GM23338 (cell line): ENCODE measurements at regions not wholly inside any gene's neighbourhood (a gene's known extent, or its start where the extent isn't known, plus 50 kb on each side); places are given as distances from the start of the nearest gene placed in this dataset.

Experiments
- ATAC-seq: fragments of 200-7000 bp; cut with Tn5 transposase; 3 replicates; pipeline ENCODE4 v1.9.1; 2020
- DNase-seq: peaks from one replicate; pipeline ENCODE4 v3.0.0-alpha.2; 2015; ENCODE audit warnings: low spot score
- H2AFZ ChIP-seq: fragments of 200-600 bp; sonication (generic); 2 replicates; pipeline ENCODE4 v1.8.0; 2016; ENCODE audit warnings: antibody characterized with exemption, mild to moderate bottlenecking, moderate library complexity
- H3F3A ChIP-seq: fragments of 200-600 bp; sonication (generic); replicated peaks from 2 replicates; pipeline ENCODE4 v1.8.0; 2017; ENCODE audit warnings: antibody characterized with exemption, mixed run types, low read depth
- H3K27ac ChIP-seq: fragments of 200-600 bp; sonication (generic); 2 replicates; pipeline ENCODE4 v1.6.1; 2016; ENCODE audit warnings: low read depth
- H3K27me3 ChIP-seq: fragments of 200-600 bp; sonication (generic); 2 replicates; pipeline ENCODE4 v1.8.0; 2016; ENCODE audit warnings: mild to moderate bottlenecking, mixed run types, moderate library complexity; ENCODE audit not compliant: insufficient read depth
- H3K36me3 ChIP-seq: fragments of 200-600 bp; sonication (generic); 2 replicates; pipeline ENCODE4 v1.8.0; 2016; ENCODE audit warnings: mild to moderate bottlenecking; ENCODE audit not compliant: insufficient read depth
- H3K4me1 ChIP-seq: fragments of 200-600 bp; sonication (generic); 2 replicates; pipeline ENCODE4 v1.8.0; 2016; ENCODE audit warnings: mild to moderate bottlenecking, moderate library complexity; ENCODE audit not compliant: insufficient read depth
- H3K4me2 ChIP-seq: fragments of 200-600 bp; sonication (generic); 2 replicates; pipeline ENCODE4 v1.7.1; 2017; ENCODE audit warnings: mixed run types
- H3K4me3 ChIP-seq: fragments of 200-600 bp; sonication (generic); 2 replicates; pipeline ENCODE4 v1.6.1; 2016; ENCODE audit warnings: mixed run types
- H3K79me2 ChIP-seq: fragments of 200-600 bp; sonication (generic); replicated peaks from 2 replicates; pipeline ENCODE4 v1.8.0; 2017; ENCODE audit warnings: mild to moderate bottlenecking; ENCODE audit not compliant: insufficient read depth
- H3K9me2 ChIP-seq: fragments of 200-600 bp; sonication (generic); 2 replicates; pipeline ENCODE4 v1.8.0; 2017; ENCODE audit not compliant: insufficient read depth
- H4K20me1 ChIP-seq: fragments of 200-600 bp; sonication (generic); replicated peaks from 2 replicates; pipeline ENCODE4 v1.8.0; 2017; ENCODE audit warnings: mild to moderate bottlenecking; ENCODE audit not compliant: insufficient read depth
- H3K27ac Mint-ChIP-seq: 2 replicates; pipeline ENCODE4 v1.8.0; 2020; ENCODE audit warnings: inconsistent platforms, mild to moderate bottlenecking, moderate library complexity, mixed read lengths
- H3K27me3 Mint-ChIP-seq: 3 replicates; pipeline ENCODE4 v1.8.0; 2022; ENCODE audit warnings: low read depth, mild to moderate bottlenecking, moderate library complexity, mixed read lengths, inconsistent platforms; ENCODE audit not compliant: insufficient read depth, poor library complexity
- H3K36me3 Mint-ChIP-seq: 3 replicates; pipeline ENCODE4 v1.8.0; 2021; ENCODE audit warnings: low read depth, mild to moderate bottlenecking, inconsistent platforms, moderate library complexity, mixed read lengths
- H3K4me1 Mint-ChIP-seq: 3 replicates; pipeline ENCODE4 v1.8.0; 2020; ENCODE audit warnings: mild to moderate bottlenecking, inconsistent platforms, mixed read lengths
- H3K4me3 Mint-ChIP-seq: 3 replicates; pipeline ENCODE4 v1.8.0; 2021; ENCODE audit warnings: moderate library complexity, mild to moderate bottlenecking, inconsistent platforms, mixed read lengths
- H3K9me3 Mint-ChIP-seq: 3 replicates; pipeline ENCODE4 v1.8.0; 2020; ENCODE audit warnings: moderate library complexity, mild to moderate bottlenecking, inconsistent platforms, mixed read lengths
- CREB1 ChIP-seq: fragments of 250-450 bp; sonication (Bioruptor Pico); IDR thresholded peaks from 2 replicates; pipeline ENCODE4 v1.5.0; 2020; ENCODE audit warnings: low read depth, mild to moderate bottlenecking, moderate library complexity
- CTCF ChIP-seq, 2 experiments: fragments of 200-600 bp in 1 of 2; sonication (generic) in 1 of 2; conservative IDR thresholded peaks; 2 replicates each; pipeline versions ENCODE4 v1.5.1 to v1.6.1; 2016 to 2017; ENCODE audit warnings: antibody characterized with exemption in 2 of 2, low read depth in 2 of 2, mild to moderate bottlenecking in 2 of 2, moderate library complexity in 1 of 2
- EZH2 ChIP-seq: fragments of 200-600 bp; sonication (generic); IDR thresholded peaks from one replicate; pipeline ENCODE4 v1.8.0; 2017; ENCODE audit warnings: antibody characterized with exemption, mild to moderate bottlenecking, low read depth; ENCODE audit not compliant: unreplicated experiment
- EZH2phosphoT487 ChIP-seq: fragments of 200-600 bp; sonication (generic); IDR thresholded peaks from one replicate; pipeline ENCODE4 v1.8.1; 2018; ENCODE audit warnings: antibody characterized with exemption; ENCODE audit not compliant: unreplicated experiment
- JUNB ChIP-seq: IDR thresholded peaks from one replicate; pipeline ENCODE4 v1.6.1; 2016; ENCODE audit warnings: antibody characterized with exemption; ENCODE audit not compliant: unreplicated experiment
- NANOG ChIP-seq: IDR thresholded peaks from 2 replicates; pipeline ENCODE4 v1.6.1; 2016; ENCODE audit warnings: antibody characterized with exemption, borderline replicate concordance
- POLR2AphosphoS5 ChIP-seq: IDR thresholded peaks from 2 replicates; pipeline ENCODE4 v1.6.1; 2016; ENCODE audit warnings: antibody characterized with exemption, low read depth
- REST ChIP-seq: IDR thresholded peaks from one replicate; pipeline ENCODE4 v1.6.1; 2018; ENCODE audit warnings: antibody characterized with exemption; ENCODE audit not compliant: unreplicated experiment
- STAT1 ChIP-seq: IDR thresholded peaks from one replicate; pipeline ENCODE4 v1.6.1; 2016; ENCODE audit warnings: antibody characterized with exemption; ENCODE audit not compliant: unreplicated experiment
- ZNF114 ChIP-seq: fragments of 250-450 bp; sonication (Bioruptor Pico); IDR thresholded peaks from 2 replicates; pipeline ENCODE4 v1.5.0; 2020; ENCODE audit warnings: mild to moderate bottlenecking, moderate library complexity
- ZNF331 ChIP-seq: fragments of 250-450 bp; sonication (Bioruptor Pico); IDR thresholded peaks from 2 replicates; pipeline ENCODE4 v1.5.0; 2020; ENCODE audit warnings: low read depth, mild to moderate bottlenecking, moderate library complexity
- TF ChIP-seq, protein P1 (sequence below): IDR thresholded peaks from 2 replicates; pipeline ENCODE4 v1.6.1; 2016; ENCODE audit warnings: antibody characterized with exemption
- TF ChIP-seq, protein P2 (sequence below): fragments of 250-450 bp; sonication (Bioruptor Pico); IDR thresholded peaks from 2 replicates; pipeline ENCODE4 v1.5.0; 2020; ENCODE audit warnings: mild to moderate bottlenecking, moderate library complexity

DNA sequence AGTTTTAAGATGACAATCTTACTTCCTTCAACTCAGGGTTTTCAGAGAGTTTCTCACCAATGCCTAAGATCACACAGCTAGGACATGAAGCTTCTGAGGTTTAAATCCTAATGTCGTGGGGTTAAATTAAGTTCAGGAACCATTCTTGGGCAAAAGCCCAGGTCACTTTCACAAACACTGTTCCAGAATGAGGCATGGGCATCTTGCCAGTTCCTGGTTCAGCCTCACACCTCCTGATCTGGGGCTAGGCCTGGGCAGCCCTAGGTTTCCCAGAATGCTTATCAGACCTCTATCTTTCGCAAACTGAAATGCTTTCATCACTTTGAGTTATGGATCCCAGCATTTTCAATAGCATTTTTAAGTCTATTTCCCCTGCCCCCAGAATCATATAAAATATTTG lies 224.8 kb upstream of the EDA2R start:
- Mint-ChIP-seq H3K27me3 (no peaks in the 10 kb centered on the region), H3K4me1 (no peaks in the 10 kb centered on the region), H3K27ac (no peak overlapping the region), H3K9me3 (no peaks in the 10 kb centered on the region; the same call in 2 of the 3 replicates), H3K36me3 (no peaks in the 10 kb centered on the region), H3K4me3 (no peak overlapping the region)
- no peak overlapping the region for H2AFZ ChIP-seq
- H3F3A ChIP-seq, result no peaks in the 10 kb centered on the region
- no peaks in the 10 kb centered on the region for H3K9me2 ChIP-seq
- no peak for ATAC-seq
- no peak overlapping the region for H3K4me2 ChIP-seq
- H3K4me1 ChIP-seq, result no peaks in the 10 kb centered on the region
- H3K27ac ChIP-seq, result no peak overlapping the region
- no peaks in the 10 kb centered on the region for H3K36me3 ChIP-seq
- no peak overlapping the region for H3K4me3 ChIP-seq
- H4K20me1 ChIP-seq, result no peaks in the 10 kb centered on the region
- DNase-seq, result no peak
- no peaks in the 10 kb centered on the region for H3K79me2 ChIP-seq
- H3K27me3 ChIP-seq, result no peaks in the 10 kb centered on the region
- no peak for TF ChIP-seq STAT1
- TF ChIP-seq, protein P1, sequence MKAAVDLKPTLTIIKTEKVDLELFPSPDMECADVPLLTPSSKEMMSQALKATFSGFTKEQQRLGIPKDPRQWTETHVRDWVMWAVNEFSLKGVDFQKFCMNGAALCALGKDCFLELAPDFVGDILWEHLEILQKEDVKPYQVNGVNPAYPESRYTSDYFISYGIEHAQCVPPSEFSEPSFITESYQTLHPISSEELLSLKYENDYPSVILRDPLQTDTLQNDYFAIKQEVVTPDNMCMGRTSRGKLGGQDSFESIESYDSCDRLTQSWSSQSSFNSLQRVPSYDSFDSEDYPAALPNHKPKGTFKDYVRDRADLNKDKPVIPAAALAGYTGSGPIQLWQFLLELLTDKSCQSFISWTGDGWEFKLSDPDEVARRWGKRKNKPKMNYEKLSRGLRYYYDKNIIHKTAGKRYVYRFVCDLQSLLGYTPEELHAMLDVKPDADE, result no peak
- TF ChIP-seq EZH2, result no peak
- TF ChIP-seq EZH2phosphoT487, result no peak
- no peak for TF ChIP-seq NANOG
- TF ChIP-seq CREB1, result no peak
- no peak for TF ChIP-seq CTCF (conservative IDR thresholded peaks at IDR 0.05; ENCODE audit: low read depth in 2 of 2)
- TF ChIP-seq POLR2AphosphoS5, result no peak
- TF ChIP-seq, protein P2, sequence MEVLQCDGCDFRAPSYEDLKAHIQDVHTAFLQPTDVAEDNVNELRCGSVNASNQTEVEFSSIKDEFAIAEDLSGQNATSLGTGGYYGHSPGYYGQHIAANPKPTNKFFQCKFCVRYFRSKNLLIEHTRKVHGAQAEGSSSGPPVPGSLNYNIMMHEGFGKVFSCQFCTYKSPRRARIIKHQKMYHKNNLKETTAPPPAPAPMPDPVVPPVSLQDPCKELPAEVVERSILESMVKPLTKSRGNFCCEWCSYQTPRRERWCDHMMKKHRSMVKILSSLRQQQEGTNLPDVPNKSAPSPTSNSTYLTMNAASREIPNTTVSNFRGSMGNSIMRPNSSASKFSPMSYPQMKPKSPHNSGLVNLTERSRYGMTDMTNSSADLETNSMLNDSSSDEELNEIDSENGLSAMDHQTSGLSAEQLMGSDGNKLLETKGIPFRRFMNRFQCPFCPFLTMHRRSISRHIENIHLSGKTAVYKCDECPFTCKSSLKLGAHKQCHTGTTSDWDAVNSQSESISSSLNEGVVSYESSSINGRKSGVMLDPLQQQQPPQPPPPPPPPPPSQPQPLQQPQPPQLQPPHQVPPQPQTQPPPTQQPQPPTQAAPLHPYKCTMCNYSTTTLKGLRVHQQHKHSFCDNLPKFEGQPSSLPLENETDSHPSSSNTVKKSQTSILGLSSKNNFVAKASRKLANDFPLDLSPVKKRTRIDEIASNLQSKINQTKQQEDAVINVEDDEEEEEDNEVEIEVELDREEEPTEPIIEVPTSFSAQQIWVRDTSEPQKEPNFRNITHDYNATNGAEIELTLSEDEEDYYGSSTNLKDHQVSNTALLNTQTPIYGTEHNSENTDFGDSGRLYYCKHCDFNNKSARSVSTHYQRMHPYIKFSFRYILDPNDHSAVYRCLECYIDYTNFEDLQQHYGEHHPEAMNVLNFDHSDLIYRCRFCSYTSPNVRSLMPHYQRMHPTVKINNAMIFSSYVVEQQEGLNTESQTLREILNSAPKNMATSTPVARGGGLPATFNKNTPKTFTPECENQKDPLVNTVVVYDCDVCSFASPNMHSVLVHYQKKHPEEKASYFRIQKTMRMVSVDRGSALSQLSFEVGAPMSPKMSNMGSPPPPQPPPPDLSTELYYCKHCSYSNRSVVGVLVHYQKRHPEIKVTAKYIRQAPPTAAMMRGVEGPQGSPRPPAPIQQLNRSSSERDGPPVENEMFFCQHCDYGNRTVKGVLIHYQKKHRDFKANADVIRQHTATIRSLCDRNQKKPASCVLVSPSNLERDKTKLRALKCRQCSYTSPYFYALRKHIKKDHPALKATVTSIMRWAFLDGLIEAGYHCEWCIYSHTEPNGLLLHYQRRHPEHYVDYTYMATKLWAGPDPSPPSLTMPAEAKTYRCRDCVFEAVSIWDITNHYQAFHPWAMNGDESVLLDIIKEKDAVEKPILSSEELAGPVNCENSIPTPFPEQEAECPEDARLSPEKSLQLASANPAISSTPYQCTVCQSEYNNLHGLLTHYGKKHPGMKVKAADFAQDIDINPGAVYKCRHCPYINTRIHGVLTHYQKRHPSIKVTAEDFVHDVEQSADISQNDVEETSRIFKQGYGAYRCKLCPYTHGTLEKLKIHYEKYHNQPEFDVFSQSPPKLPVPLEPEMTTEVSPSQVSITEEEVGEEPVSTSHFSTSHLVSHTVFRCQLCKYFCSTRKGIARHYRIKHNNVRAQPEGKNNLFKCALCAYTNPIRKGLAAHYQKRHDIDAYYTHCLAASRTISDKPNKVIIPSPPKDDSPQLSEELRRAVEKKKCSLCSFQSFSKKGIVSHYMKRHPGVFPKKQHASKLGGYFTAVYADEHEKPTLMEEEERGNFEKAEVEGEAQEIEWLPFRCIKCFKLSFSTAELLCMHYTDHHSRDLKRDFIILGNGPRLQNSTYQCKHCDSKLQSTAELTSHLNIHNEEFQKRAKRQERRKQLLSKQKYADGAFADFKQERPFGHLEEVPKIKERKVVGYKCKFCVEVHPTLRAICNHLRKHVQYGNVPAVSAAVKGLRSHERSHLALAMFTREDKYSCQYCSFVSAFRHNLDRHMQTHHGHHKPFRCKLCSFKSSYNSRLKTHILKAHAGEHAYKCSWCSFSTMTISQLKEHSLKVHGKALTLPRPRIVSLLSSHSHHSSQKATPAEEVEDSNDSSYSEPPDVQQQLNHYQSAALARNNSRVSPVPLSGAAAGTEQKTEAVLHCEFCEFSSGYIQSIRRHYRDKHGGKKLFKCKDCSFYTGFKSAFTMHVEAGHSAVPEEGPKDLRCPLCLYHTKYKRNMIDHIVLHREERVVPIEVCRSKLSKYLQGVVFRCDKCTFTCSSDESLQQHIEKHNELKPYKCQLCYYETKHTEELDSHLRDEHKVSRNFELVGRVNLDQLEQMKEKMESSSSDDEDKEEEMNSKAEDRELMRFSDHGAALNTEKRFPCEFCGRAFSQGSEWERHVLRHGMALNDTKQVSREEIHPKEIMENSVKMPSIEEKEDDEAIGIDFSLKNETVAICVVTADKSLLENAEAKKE (CRISPR knock-in tag), result no peak
- no peak for TF ChIP-seq ZNF331 (CRISPR knock-in tag)
- TF ChIP-seq JUNB, result no peak
- no peak for TF ChIP-seq ZNF114
- TF ChIP-seq REST, result no peak
